OCI-LY3 (cell line): ENCODE measurements at regions not wholly inside any gene's neighbourhood (a gene's known extent, or its start where the extent isn't known, plus 50 kb on each side); places are given as distances from the start of the nearest gene placed in this dataset.
"Not testable (repeated sequence)": the region's sequence is repeated elsewhere in the genome, so short reads cannot be mapped to it uniquely, and the experiment has no call there.

Source experiments
- H2AFZ ChIP-seq: fragments of 200-600, 300-600 bp; shearing (Covaris generic); 2 replicates; pipeline ENCODE4 v1.6.0; 2014; ENCODE audit warnings: antibody characterized with exemption, low read depth, low read length
- H3K27ac ChIP-seq: fragments of 200-600, 300-600 bp; sonication (generic); 2 replicates; pipeline ENCODE4 v1.5.1; 2014; ENCODE audit warnings: mild to moderate bottlenecking, low read length, moderate library complexity, mixed read lengths
- H3K27me3 ChIP-seq: fragments of 200-600, 300-600 bp; sonication (generic); 2 replicates; pipeline ENCODE4 v1.6.1; 2014; ENCODE audit warnings: low read depth, low read length, mixed read lengths
- H3K36me3 ChIP-seq: fragments of 200-600, 300-600 bp; sonication (generic); replicated peaks from 2 replicates; pipeline ENCODE3; 2014; ENCODE audit warnings: low read depth, low read length, mixed read lengths
- H3K4me1 ChIP-seq: fragments of 300-600, 200-600 bp; sonication (generic); 2 replicates; pipeline ENCODE4 v1.6.1; 2014; ENCODE audit warnings: low read length, mixed read lengths
- H3K4me2 ChIP-seq: fragments of 200-600, 300-600 bp; sonication (generic); 2 replicates; pipeline ENCODE4 v1.6.1; 2014; ENCODE audit warnings: low read length, mixed read lengths
- H3K4me3 ChIP-seq: fragments of 300-600, 200-600 bp; sonication (generic); 2 replicates; pipeline ENCODE4 v1.5.1; 2014; ENCODE audit warnings: antibody characterized with exemption, mild to moderate bottlenecking, low read length, moderate library complexity
- H3K79me2 ChIP-seq: fragments of 300-600, 200-600 bp; shearing (Covaris generic); 2 replicates; pipeline ENCODE4 v1.6.1; 2014; ENCODE audit warnings: mild to moderate bottlenecking, low read length, mixed read lengths
- H3K9ac ChIP-seq: fragments of 300-600, 200-600 bp; shearing (Covaris generic); 2 replicates; pipeline ENCODE4 v1.6.0; 2014; ENCODE audit warnings: mild to moderate bottlenecking, low read length, moderate library complexity
- H3K9me3 ChIP-seq: fragments of 200-600, 300-600 bp; shearing (Covaris generic); 2 replicates; pipeline ENCODE4 v1.6.1; 2014; ENCODE audit warnings: low read length, mixed read lengths; ENCODE audit not compliant: insufficient read depth
- H4K20me1 ChIP-seq: fragments of 200-600, 300-600 bp; sonication (generic); 2 replicates; pipeline ENCODE4 v1.6.1; 2016; ENCODE audit warnings: low read length, mixed read lengths; ENCODE audit not compliant: insufficient read depth
- EZH2phosphoT487 ChIP-seq: fragments of 200-600 bp; shearing (Covaris generic); IDR thresholded peaks from 2 replicates; pipeline ENCODE4 v1.6.1; 2018; ENCODE audit warnings: antibody characterized with exemption, mixed run types, low read depth
- TF ChIP-seq, protein P1 (sequence below): fragments of 200-600, 300-600 bp; sonication (generic); IDR thresholded peaks from 2 replicates; pipeline ENCODE4 v1.5.1; 2014; ENCODE audit warnings: antibody characterized with exemption, low read length, low read depth

DNA sequence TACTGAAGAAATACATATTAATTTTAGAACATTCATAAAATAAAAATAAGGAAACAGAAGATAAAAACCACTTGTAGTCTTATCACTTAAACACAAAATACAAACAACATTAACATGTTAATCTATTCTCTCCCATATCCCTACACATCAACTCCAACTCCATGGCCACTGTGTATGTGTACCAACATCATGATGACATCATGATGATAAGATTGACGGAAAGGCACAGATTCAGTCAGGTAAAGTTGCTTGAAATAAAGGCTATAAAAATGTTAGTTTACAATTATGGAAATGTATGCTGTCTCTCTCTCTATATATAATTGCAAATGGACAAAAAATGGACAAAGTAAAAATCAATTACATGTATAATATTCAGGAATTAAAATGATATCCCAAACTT is 388.5 kb upstream of the UBE2E3 start:
- Histone ChIP-seq H3K9me3 (no peaks in the 10 kb centered on the region), H3K27me3 (no peaks in the 10 kb centered on the region), H2AFZ (no peak overlapping the region), H4K20me1 (no peaks in the 10 kb centered on the region), H3K4me1 (no peaks in the 10 kb centered on the region), H3K4me2 (no peak overlapping the region), H3K79me2 (no peaks in the 10 kb centered on the region), H3K27ac (no peak overlapping the region), H3K4me3 (no peak overlapping the region), H3K9ac (no peak overlapping the region), H3K36me3 (no peaks in the 10 kb centered on the region)
- no peak for TF ChIP-seq EZH2phosphoT487
- TF ChIP-seq, protein P1, sequence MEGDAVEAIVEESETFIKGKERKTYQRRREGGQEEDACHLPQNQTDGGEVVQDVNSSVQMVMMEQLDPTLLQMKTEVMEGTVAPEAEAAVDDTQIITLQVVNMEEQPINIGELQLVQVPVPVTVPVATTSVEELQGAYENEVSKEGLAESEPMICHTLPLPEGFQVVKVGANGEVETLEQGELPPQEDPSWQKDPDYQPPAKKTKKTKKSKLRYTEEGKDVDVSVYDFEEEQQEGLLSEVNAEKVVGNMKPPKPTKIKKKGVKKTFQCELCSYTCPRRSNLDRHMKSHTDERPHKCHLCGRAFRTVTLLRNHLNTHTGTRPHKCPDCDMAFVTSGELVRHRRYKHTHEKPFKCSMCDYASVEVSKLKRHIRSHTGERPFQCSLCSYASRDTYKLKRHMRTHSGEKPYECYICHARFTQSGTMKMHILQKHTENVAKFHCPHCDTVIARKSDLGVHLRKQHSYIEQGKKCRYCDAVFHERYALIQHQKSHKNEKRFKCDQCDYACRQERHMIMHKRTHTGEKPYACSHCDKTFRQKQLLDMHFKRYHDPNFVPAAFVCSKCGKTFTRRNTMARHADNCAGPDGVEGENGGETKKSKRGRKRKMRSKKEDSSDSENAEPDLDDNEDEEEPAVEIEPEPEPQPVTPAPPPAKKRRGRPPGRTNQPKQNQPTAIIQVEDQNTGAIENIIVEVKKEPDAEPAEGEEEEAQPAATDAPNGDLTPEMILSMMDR = no peak

DNA sequence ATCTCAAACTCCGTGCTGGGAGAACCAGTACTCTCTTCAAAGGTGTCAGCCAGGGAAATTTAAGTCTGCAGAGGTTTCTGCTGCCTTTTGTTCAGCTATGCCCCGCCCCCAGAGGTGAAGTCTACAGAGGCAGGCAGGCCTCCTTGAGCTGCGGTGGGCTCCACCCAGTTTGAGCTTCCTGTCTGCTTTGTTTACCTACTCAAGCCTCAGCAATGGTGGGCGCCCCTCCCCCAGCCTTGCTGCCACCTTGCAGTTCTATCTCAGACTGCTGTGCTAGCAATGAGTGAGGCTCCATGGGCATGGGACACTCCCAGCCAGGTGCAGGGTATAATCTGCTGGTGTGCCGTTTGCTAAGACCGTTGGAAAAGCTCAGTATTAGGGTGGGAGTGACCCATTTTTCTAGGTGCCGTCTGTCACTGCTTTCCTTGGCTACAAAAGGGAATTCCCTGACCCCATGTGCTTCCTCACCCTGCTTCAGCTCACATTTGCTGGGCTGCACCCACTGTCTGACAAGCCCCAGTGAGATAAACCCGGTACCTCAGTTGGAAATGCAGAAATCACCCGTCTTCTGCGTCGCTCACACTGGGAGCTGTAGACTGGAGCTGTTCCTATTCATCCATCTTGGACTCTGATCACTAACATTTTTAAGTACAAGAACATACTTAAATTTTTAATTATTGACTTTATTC is 389.2 kb upstream of the UBE2E3 start:
- not testable (repeated sequence) for H3K27me3 ChIP-seq, H3K9me3 ChIP-seq, H3K4me3 ChIP-seq, H3K27ac ChIP-seq, H4K20me1 ChIP-seq, H3K36me3 ChIP-seq, H3K9ac ChIP-seq, H3K79me2 ChIP-seq, H3K4me1 ChIP-seq, H2AFZ ChIP-seq, H3K4me2 ChIP-seq

DNA sequence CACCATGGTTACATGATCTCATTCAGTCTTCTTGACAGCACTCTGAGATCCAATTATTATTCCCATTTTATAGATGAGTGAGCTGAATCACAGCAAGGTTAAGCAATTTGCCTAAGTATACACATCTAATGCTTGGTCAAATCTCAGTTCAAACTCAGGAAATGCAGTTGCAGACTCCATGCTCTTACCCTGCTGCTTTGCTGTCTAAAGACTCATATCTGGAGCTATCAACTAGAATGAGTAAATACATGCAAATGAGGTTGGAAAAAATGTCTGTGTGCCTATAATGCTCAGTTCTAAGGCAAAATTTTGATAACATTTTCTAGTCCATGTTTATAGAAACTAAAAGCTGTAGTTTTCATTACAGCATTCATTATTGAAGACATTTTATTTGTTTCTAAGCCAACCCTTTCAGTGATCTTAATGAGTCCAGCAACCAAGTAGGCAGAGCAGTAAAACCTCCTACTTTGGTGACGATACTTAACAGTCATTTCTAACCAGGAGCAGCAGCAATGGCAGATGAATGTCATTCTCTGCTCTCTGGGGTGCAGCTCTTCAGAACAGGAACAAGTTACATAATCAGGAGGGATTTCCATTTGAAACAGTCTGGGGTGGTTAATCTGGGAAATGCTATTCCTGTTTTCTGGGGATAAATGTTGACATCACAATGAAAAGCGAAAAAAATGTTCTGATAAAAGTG is 396.8 kb upstream of the UBE2E3 start:
- no peaks in the 10 kb centered on the region for H4K20me1 ChIP-seq

DNA sequence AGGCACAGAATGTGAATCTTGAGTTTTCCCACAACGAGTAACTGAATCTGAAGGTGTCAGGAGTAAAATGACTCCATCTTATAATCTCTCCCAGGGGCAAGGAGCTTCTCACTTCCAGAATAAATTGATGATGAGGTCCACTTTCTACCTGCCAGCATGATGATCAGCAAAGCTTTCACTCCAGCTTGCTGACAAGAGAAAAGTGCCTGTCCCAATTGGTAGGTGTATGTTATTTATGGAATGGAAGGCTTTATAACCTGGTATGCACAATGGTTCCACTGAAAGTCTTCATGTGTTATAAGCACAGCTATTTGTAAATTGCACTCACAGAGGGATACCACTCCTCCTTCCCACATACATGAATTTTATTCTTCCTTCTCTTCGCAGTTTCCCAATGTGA is 401.0 kb upstream of the UBE2E3 start:
- Histone ChIP-seq H3K4me3 (no peak overlapping the region), H3K4me2 (no peak overlapping the region), H3K79me2 (no peaks in the 10 kb centered on the region), H3K36me3 (no peaks in the 10 kb centered on the region), H3K27ac (no peak overlapping the region), H3K9me3 (no peaks in the 10 kb centered on the region), H3K4me1 (peaks cover 8% of the 10 kb centered on the region), H4K20me1 (no peaks in the 10 kb centered on the region), H3K9ac (no peak overlapping the region), H2AFZ (no peak overlapping the region), H3K27me3 (no peaks in the 10 kb centered on the region)
- TF ChIP-seq, protein P1 = no peak
- no peak for TF ChIP-seq EZH2phosphoT487

More for the DNA sequence above, 396.8 kb upstream of the UBE2E3 start:
- Histone ChIP-seq H3K9me3 (no peaks in the 10 kb centered on the region), H3K27ac (no peak overlapping the region), H3K4me2 (peak overlapping the region; percentile 6), H3K4me3 (no peak overlapping the region), H3K4me1 (peaks cover 8% of the 10 kb centered on the region), H3K27me3 (no peaks in the 10 kb centered on the region), H3K36me3 (no peaks in the 10 kb centered on the region), H2AFZ (no peak overlapping the region), H3K79me2 (no peaks in the 10 kb centered on the region), H3K9ac (no peak overlapping the region)
- TF ChIP-seq, protein P1 = no peak
- no peak for TF ChIP-seq EZH2phosphoT487
